HG03457 (cell line): ENCODE measurements at regions not wholly inside any gene's neighbourhood (a gene's known extent, or its start where the extent isn't known, plus 50 kb on each side); places are given as distances from the start of the nearest gene placed in this dataset.

Experiments
- ATAC-seq: cut with Tn5 transposase; IDR thresholded peaks from one replicate; pipeline ENCODE4 v1.9.1; 2021; ENCODE audit warnings: moderate number of reproducible peaks; ENCODE audit not compliant: unreplicated experiment

GRCh38 chr4:180566492-180566891 lies 1676.7 kb upstream of the TENM3 start:
- ATAC-seq, result no peak

GRCh38 chr4:180567080-180567479 lies 1676.1 kb upstream of the TENM3 start:
- no peak for ATAC-seq

DNA sequence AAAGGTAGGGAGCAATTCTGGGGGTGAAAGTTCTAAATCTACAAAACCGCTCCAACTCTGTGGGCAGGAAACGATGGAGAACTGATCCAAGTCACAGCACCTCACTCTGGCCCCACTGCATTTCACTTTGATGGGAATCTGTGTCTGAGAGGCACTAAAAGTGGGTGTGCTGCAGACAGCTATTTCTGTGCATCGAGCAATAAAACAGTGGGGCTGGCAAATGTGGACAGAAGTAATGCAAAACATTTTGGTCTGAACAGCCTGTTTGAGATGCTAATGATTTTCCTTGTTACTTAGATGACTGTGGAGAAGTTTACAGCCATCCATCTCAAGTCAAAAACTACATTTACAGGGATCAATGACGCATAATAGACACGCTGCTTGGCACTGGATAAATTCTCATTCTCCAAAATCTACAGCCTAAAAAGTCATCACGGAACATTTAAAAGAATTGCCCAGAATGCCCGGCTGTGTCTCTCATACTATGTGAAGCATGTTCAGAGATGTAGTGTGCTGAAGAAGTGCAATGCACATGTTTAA lies 1671.6 kb upstream of the TENM3 start:
- no peak for ATAC-seq

- ATAC-seq, result no peak
Observed at GRCh38 chr4:180578175-180578574, 1665.0 kb upstream of the TENM3 start.

DNA sequence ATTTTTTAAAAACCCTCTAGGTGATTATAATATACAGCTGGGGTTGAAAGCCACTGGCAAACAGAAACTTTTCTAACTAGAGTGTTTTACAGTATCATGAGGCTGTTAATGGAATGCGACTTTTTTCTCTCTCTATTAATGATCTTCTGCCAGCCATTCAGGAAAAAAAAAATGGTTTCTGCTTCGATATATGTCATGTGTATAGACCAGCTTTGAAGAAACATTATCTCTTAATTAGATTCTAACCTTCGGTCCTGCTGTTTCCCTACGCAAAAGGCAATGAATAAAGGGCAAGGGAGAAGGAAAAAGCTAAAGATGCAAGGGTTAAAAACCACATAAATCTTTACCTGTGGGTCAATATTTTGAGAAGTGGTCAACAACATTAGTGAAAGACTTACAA lies 1662.1 kb upstream of the TENM3 start:
- no peak for ATAC-seq

- ATAC-seq, result no peak
Observed at GRCh38 chr4:180587379-180587778, 1655.8 kb upstream of the TENM3 start.

DNA sequence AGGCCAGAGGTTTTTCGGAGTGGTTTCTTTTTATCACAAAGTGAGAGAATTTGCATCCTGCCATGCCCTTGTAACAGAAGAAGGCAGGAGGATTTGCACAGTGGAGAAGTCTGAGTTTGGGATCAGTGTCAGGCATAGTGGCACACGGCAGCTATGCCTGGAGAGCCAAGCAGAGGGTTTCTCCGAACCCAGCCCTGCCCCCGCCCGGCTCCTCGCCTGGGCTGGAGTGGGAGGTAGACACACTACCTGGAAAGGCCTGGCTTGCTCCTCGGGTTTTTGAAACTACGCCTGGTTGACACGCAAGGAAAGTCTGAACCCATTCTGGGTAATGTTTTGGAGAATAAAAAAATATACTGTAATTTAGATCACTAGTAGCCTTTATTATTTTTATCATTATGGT lies 1653.6 kb upstream of the TENM3 start:
- no peak for ATAC-seq

DNA sequence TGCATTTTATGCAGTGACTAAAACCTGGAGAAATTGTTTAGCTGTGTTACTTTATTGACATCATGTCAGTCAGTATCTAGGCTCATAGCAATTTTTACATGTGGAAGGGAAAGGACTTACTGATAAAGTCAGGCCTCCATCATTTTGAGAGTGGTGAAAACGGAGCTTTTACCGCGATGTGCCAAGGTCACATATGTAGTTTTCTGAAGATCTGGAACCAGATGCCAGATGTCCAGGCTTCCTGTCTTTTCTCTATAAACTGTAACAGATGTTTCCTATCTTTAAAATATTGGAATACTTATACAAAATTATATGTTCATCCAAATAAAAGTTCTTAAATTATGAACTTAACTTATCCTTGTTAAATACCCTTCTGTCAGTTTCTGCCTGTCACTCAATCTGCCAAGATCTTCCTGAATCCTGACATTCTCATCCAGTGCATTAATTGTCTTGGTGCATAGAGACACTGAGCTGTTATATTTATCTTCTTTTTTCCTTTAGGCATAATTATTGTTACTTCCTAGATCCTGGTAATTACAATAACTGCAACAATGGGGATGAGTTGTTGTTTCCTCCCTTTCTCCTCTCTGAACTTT lies 1646.2 kb upstream of the TENM3 start:
- no peak for ATAC-seq

DNA sequence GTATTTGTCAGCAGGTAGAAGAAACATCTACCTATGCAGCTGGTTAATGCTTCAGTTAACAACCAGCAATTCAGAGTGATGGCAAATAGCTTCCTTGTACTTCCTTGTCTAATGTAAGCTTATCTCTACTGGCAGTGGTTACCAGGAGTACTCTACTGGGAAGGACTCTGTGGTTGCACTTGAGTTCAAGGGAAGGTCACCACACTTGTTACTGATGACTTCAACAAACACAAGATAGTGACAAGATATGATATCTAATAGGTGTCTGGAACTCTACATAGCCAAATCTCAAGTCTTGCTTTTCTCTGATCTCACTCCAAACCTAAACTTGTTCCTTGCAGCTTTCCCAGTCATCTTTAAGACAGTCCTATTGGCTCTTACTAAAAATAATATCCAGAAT lies 1644.9 kb upstream of the TENM3 start:
- ATAC-seq, result no peak

DNA sequence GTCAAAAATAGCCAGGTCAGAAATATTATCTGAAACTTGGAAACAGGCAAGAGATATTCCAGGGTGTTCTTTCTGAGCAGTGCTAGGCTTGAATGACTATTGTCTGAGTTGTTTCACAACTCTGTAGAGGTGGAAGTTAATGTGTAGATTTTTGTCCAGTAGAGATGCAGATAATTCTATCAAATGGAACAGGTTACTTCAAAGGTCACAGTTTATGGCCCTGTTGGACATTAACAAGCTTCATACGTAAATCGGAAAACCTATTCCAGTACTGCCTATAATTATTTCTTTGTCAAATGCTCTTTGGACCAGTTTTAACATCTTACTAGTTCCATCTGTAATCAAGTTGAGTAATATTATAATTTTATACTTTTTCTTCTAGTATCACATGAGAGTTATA lies 1639.4 kb upstream of the TENM3 start:
- ATAC-seq, result no peak

DNA sequence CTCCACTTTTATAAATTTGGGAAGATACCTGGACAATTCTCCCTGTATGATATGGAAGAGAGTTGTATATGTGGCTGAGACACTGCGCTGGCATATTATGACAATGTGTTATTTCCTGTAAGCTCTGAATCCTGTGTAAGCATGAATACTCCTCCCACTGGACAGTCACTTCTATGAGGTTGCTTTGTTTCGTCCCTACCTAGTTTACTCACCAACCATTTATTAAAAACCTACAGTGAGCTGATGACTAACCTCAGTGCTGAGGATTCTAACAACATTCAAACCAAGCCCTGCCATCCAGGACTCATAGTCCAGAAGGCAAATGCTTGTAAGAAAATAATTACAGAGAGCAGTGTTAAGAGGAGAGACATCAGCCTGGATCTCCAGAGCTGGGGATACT lies 1632.9 kb upstream of the TENM3 start:
- ATAC-seq, result no peak

DNA sequence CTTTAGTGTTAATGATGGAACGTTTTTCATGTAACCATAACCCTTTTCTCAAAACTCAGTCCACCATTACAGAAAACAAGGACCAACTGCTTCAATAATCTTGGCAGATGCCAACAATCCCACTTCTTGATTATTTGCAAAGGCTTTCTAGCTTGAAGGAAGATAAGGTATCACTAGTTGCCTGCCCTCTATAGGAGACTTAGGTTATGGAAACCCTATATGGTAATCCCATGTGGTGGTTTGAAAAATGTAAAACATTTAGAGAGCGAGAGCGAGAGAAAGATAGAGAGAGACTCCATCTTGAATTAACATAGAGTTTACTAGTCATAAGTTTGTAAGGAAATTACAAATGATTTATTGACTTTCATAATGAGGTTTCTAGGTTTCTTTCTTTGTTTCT lies 1627.5 kb upstream of the TENM3 start:
- no peak for ATAC-seq

DNA sequence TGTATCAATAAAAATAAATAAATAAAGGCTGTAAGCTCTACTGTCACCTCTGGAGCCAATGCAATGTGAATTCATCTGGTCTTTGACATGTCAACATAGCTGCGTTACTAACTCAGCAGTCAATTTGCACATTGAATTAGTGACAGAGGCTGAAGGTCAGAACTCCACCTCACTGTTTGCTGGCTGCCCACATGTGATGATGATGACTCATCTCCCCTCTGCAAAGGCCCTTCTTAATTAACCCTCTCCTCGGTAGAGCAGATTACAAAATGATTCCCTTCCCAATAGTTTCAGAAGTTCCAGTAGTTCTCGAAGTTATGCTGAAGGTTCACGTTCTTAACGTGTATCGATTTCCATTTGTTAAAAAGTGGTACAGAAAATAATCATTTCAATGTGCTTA lies 1626.0 kb upstream of the TENM3 start:
- ATAC-seq, result no peak

DNA sequence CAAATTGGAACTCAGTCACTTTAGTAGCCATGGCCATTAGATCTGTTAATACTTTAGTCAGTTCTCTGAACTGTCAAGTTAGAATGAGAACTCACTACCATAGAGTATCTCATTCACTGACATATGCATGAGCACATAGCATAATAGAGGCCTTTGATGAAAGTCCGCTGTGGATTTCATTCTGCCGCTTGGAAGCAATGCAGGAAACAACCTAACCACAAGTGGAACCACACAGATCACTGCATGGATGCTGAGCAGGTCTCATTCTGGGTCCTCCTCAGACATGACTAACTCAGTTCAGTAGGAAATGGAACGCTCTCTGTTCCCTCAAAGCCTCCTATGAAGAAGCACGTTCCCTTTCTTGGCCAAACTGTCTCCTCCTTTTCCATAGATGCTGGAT lies 1624.8 kb upstream of the TENM3 start:
- ATAC-seq, result no peak

GRCh38 chr4:180619440-180619839 lies 1623.8 kb upstream of the TENM3 start:
- no peak for ATAC-seq

DNA sequence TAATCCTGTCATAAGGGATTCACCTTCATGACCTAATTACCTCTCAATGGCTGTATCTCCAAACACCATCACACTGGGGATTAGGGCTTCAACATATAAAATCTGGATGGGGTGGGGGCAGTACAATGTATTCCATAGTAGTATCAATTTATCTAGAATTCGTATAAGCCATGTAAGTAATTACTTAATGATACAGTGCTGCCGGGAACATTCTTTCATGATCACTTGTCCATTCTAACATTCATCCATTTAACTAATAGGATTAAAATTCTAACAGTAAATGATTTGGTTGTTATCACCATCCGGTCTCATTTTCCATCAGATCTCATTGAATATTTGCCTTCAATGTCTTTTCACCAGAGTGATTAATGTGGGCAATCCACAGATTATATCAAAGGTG lies 1620.9 kb upstream of the TENM3 start:
- no peak for ATAC-seq

DNA sequence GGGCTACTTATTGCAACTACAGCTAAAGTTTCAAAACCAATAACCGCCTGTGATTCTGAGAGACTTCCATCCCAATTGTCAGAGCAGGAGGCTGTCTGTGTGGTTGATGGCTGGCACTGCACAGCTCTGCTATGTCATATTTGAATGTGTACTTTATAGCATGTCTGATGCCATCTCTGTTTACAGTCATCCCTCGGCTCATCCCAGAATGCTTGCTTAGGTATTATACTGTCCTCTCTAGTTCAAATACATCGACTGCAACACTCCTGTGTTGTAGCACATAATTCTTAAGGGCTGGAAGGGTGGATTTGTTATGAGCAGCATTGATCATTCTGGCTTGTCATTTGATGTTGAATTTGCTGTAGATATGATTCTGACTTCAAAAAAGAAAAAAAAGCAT lies 1617.5 kb upstream of the TENM3 start:
- no peak for ATAC-seq

GRCh38 chr4:180630012-180630665 lies 1613.1 kb upstream of the TENM3 start:
- ATAC-seq, result no peak

- ATAC-seq, result no peak
Observed at GRCh38 chr4:180634306-180634705, 1608.9 kb upstream of the TENM3 start.

DNA sequence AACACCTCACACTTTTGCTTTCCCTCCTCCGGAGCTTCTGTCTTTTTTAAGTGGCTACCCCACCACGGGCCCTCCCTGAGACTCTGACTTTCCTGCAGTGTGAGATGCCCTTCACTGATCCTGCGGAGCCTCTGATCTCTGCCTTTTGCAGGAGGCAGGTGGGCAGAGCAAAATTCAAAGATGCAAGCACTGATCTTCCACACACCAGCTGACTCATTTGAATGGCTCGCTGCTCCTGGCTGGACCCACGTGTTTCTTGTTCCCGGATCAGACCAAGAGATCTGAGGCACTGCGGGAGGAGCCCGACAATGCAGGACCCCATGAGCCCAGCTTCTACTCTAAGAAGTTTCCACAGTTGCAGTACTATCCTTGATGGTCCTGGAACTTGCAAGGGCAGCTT lies 1607.9 kb upstream of the TENM3 start:
- ATAC-seq, result no peak

DNA sequence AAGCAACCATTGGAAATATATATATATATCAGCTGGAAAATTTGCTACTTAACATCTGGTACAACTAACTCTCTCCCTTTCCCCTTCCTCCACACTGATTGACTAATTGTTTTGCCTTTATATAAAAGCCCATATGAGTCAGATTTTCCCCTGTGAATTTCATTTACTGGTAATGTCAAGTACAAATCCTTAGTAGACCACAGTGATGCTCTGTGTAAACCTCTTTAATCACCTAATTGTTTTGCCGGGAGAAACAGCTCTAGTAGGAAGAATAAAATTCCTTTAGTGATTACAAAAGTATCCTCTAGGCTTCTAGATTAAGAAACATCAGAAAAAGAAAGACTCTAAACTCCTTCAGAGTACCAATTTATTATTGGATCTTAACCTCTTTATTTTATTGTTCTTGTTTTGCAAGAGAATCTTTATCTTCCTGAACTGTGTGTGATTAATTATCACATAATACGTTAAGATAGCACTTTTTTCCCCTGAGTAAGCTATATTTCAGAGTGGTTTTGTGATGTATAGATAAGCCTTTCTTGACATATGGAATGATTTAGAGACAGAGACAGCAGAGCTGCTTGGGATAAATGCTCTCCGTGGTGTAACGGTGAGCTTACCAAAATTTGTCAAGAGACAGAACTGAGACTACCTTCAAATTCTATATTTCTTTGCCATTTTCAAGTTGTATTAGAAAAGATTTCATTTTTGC lies 1606.4 kb upstream of the TENM3 start:
- no peak for ATAC-seq

DNA sequence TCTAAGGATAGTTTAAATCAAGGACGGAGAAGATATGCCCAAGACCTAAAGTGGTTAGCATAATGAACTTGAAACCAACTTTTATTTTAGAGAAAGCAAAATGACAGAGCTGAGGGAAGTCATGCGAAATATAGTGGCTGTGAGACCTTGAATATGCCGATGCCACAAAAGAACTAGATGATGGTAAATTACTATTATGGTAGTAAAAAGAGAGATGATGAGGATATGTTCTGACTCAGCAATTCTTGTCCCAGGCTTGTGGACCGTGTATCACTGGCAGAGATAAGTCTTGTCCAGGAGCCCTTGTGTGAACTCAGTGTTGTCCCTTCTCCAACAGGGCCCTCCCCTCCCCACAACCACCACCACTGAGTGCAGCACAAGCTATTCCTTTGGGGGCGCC lies 1605.6 kb upstream of the TENM3 start:
- ATAC-seq, result no peak
